ENCODE measurements at regions not wholly inside any gene's neighbourhood (a gene's known extent, or its start where the extent isn't known, plus 50 kb on each side); places are given as distances from the start of the nearest gene placed in this dataset.

GRCh38 chr9:86731511-86732063 is 215.7 kb downstream of the GAS1 start:
- H3K4me3 ChIP-seq = no peak overlapping the region
- DNase-seq = peak; percentile 43
- no peaks in the 10 kb centered on the region for H3K27me3 ChIP-seq
- H3K36me3 ChIP-seq = no peaks in the 10 kb centered on the region
- H3K9me3 ChIP-seq = no peaks in the 10 kb centered on the region

- Histone ChIP-seq H3K27me3 (no peaks in the 10 kb centered on the region), H3K4me3 (no peak overlapping the region), H3K9me3 (no peaks in the 10 kb centered on the region), H3K36me3 (no peaks in the 10 kb centered on the region)
- DNase-seq = no peak
Observed at GRCh38 chr9:86730163-86730928, 217.0 kb downstream of the GAS1 start.

GRCh38 chr9:86724529-86724928 is 222.8 kb downstream of the GAS1 start:
- Histone ChIP-seq H3K36me3 (no peaks in the 10 kb centered on the region), H3K9me3 (no peaks in the 10 kb centered on the region), H3K27me3 (no peaks in the 10 kb centered on the region), H3K4me3 (no peak overlapping the region)
- DNase-seq = no peak

GRCh38 chr9:86723346-86723745 is 224.0 kb downstream of the GAS1 start:
- Histone ChIP-seq H3K9me3 (no peaks in the 10 kb centered on the region), H3K27me3 (no peaks in the 10 kb centered on the region), H3K36me3 (no peaks in the 10 kb centered on the region), H3K4me3 (no peak overlapping the region)
- DNase-seq = no peak

- DNase-seq = no peak
- Histone ChIP-seq H3K4me3 (no peak overlapping the region), H3K9me3 (no peaks in the 10 kb centered on the region), H3K27me3 (no peaks in the 10 kb centered on the region), H3K36me3 (no peaks in the 10 kb centered on the region)
Observed at GRCh38 chr9:86722706-86723075, 224.6 kb downstream of the GAS1 start.

- no peaks in the 10 kb centered on the region for H3K9me3 ChIP-seq
- H3K4me3 ChIP-seq = no peak overlapping the region
- peak; percentile 89 for DNase-seq
- no peaks in the 10 kb centered on the region for H3K27me3 ChIP-seq
- H3K36me3 ChIP-seq = no peaks in the 10 kb centered on the region
Observed at GRCh38 chr9:86721843-86722705, 225.2 kb downstream of the GAS1 start.

GRCh38 chr9:86721226-86721781 is 226.0 kb downstream of the GAS1 start:
- DNase-seq = no peak

GRCh38 chr9:86720639-86721225 is 226.6 kb downstream of the GAS1 start:
- Histone ChIP-seq H3K9me3 (no peaks in the 10 kb centered on the region), H3K4me3 (no peak overlapping the region)

More at GRCh38 chr9:86721226-86721781, 226.0 kb downstream of the GAS1 start:
- Histone ChIP-seq H3K9me3 (no peaks in the 10 kb centered on the region), H3K36me3 (no peaks in the 10 kb centered on the region), H3K4me3 (no peak overlapping the region), H3K27me3 (no peaks in the 10 kb centered on the region)

GRCh38 chr9:86718388-86719049 is 228.8 kb downstream of the GAS1 start:
- H3K4me3 ChIP-seq = no peak overlapping the region
- H3K27me3 ChIP-seq = no peaks in the 10 kb centered on the region
- no peaks in the 10 kb centered on the region for H3K36me3 ChIP-seq
- DNase-seq = no peak
- H3K9me3 ChIP-seq = no peaks in the 10 kb centered on the region

More at GRCh38 chr9:86720639-86721225, 226.6 kb downstream of the GAS1 start:
- no peaks in the 10 kb centered on the region for H3K27me3 ChIP-seq
- DNase-seq = no peak
- H3K36me3 ChIP-seq = no peaks in the 10 kb centered on the region

- Histone ChIP-seq H3K27me3 (no peaks in the 10 kb centered on the region), H3K4me3 (no peak overlapping the region), H3K9me3 (no peaks in the 10 kb centered on the region), H3K36me3 (no peaks in the 10 kb centered on the region)
- no peak for DNase-seq
Observed at GRCh38 chr9:86716326-86716922, 230.9 kb downstream of the GAS1 start.

- no peaks in the 10 kb centered on the region for H3K9me3 ChIP-seq
- peak; percentile 49 for DNase-seq
Observed at GRCh38 chr9:86714999-86715398, 232.3 kb downstream of the GAS1 start.

GRCh38 chr9:86713970-86714369 is 233.3 kb downstream of the GAS1 start:
- Histone ChIP-seq H3K27me3 (no peaks in the 10 kb centered on the region), H3K9me3 (no peaks in the 10 kb centered on the region), H3K4me3 (no peak overlapping the region), H3K36me3 (no peaks in the 10 kb centered on the region)
- DNase-seq = no peak

More at GRCh38 chr9:86714999-86715398, 232.3 kb downstream of the GAS1 start:
- Histone ChIP-seq H3K4me3 (no peak overlapping the region), H3K27me3 (no peaks in the 10 kb centered on the region), H3K36me3 (no peaks in the 10 kb centered on the region)

- DNase-seq = peak; percentile 47
- H3K9me3 ChIP-seq = no peaks in the 10 kb centered on the region
- H3K36me3 ChIP-seq = no peaks in the 10 kb centered on the region
- no peaks in the 10 kb centered on the region for H3K27me3 ChIP-seq
- H3K4me3 ChIP-seq = no peak overlapping the region
Observed at GRCh38 chr9:86713470-86713869, 233.8 kb downstream of the GAS1 start.

- Histone ChIP-seq H3K36me3 (no peaks in the 10 kb centered on the region), H3K9me3 (no peaks in the 10 kb centered on the region)
- no peak for DNase-seq
Observed at GRCh38 chr9:86708918-86709835, 238.1 kb downstream of the GAS1 start.

GRCh38 chr9:86707932-86708510 is 239.3 kb downstream of the GAS1 start:
- H3K4me3 ChIP-seq = no peak overlapping the region
- no peaks in the 10 kb centered on the region for H3K27me3 ChIP-seq
- no peaks in the 10 kb centered on the region for H3K9me3 ChIP-seq
- H3K36me3 ChIP-seq = no peaks in the 10 kb centered on the region
- DNase-seq = no peak

More at GRCh38 chr9:86708918-86709835, 238.1 kb downstream of the GAS1 start:
- no peak overlapping the region for H3K4me3 ChIP-seq
- no peaks in the 10 kb centered on the region for H3K27me3 ChIP-seq
